CD14-positive monocyte (primary cell): ENCODE measurements at regions not wholly inside any gene's neighbourhood (a gene's known extent, or its start where the extent isn't known, plus 50 kb on each side); places are given as distances from the start of the nearest gene placed in this dataset.

Experiments used
- DNase-seq, 3 donors: peaks; one replicate each; pipeline ENCODE4 v3.0.0-alpha.2; 2011 to 2022
- H2AFZ ChIP-seq: 2 replicates; pipeline ENCODE4 v1.6.0; 2012; ENCODE audit warnings: mild to moderate bottlenecking, low read depth, low read length, inconsistent platforms; ENCODE audit not compliant: insufficient read depth, poor library complexity, severe bottlenecking
- H3K27ac ChIP-seq, 2 donors: 1 replicate in 1 of 2; 2 replicates in 1 of 2; pipeline ENCODE4 v1.5.1; 2012 to 2013; ENCODE audit warnings: low read length in 2 of 2, control low read depth in 1 of 2, inconsistent platforms in 1 of 2, low read depth in 1 of 2, mild to moderate bottlenecking in 1 of 2
- H3K27me3 ChIP-seq, 2 donors: one replicate each; pipeline versions ENCODE4 v1.6.0 to v1.6.1; 2011 to 2013; ENCODE audit warnings: low read length in 2 of 2; ENCODE audit not compliant: control insufficient read depth in 2 of 2, insufficient read depth in 2 of 2
- H3K36me3 ChIP-seq, 2 donors: replicated peaks in 1 of 2; 1 replicate in 1 of 2; 2 replicates in 1 of 2; pipeline versions ENCODE4 v1.5.1 to v1.6.1; 2012 to 2013; ENCODE audit warnings: low read length in 2 of 2, control low read depth in 1 of 2, inconsistent platforms in 1 of 2, mild to moderate bottlenecking in 1 of 2; ENCODE audit not compliant: insufficient read depth in 2 of 2, control insufficient read depth in 1 of 2
- H3K4me1 ChIP-seq, 2 donors: 1 replicate in 1 of 2; 2 replicates in 1 of 2; pipeline versions ENCODE4 v1.5.1 to v1.6.1; 2012 to 2013; ENCODE audit warnings: low read length in 2 of 2, control low read depth in 1 of 2, inconsistent platforms in 1 of 2, mild to moderate bottlenecking in 1 of 2, moderate library complexity in 1 of 2; ENCODE audit not compliant: insufficient read depth in 2 of 2, control insufficient read depth in 1 of 2
- H3K4me2 ChIP-seq: replicated peaks from 2 replicates; pipeline ENCODE3; 2012; ENCODE audit warnings: low read length, moderate library complexity, mild to moderate bottlenecking; ENCODE audit not compliant: poor library complexity, severe bottlenecking; ENCODE audit errors: extremely low read depth
- H3K4me3 ChIP-seq, 3 experiments: fragments of 200-600 bp in 1 of 3; sonication (generic) in 1 of 3; replicated peaks in 1 of 3; 1 replicate in 2 of 3; 2 replicates in 1 of 3; pipeline ENCODE4 v1.5.1; 2011 to 2013; ENCODE audit warnings: low read length in 3 of 3, mild to moderate bottlenecking in 3 of 3, control low read depth in 2 of 3, low read depth in 2 of 3, inconsistent platforms in 1 of 3, moderate library complexity in 1 of 3
- H3K79me2 ChIP-seq: 2 replicates; pipeline ENCODE4 v1.6.0; 2012; ENCODE audit warnings: mild to moderate bottlenecking, control low read depth, inconsistent platforms, low read length, moderate library complexity; ENCODE audit not compliant: insufficient read depth
- H3K9ac ChIP-seq: 2 replicates; pipeline ENCODE4 v1.6.0; 2017; ENCODE audit warnings: low read length, mild to moderate bottlenecking; ENCODE audit not compliant: insufficient read depth, poor library complexity, severe bottlenecking
- H3K9me3 ChIP-seq, 2 donors: replicated peaks in 1 of 2; 1 replicate in 1 of 2; 2 replicates in 1 of 2; pipeline versions ENCODE4 v1.5.1 to v1.6.1; 2012 to 2013; ENCODE audit warnings: low read length in 2 of 2, control low read depth in 1 of 2; ENCODE audit not compliant: control insufficient read depth in 1 of 2, insufficient read depth in 1 of 2
- H4K20me1 ChIP-seq: 2 replicates; pipeline ENCODE4 v1.6.0; 2012; ENCODE audit warnings: mild to moderate bottlenecking, low read length, control low read depth, moderate library complexity; ENCODE audit not compliant: insufficient read depth
- H3K27ac Mint-ChIP-seq, 7 donors: one replicate each; pipeline ENCODE4 v1.8.0; 2020; ENCODE audit warnings: mild to moderate bottlenecking in 7 of 7, mixed read lengths in 7 of 7, moderate library complexity in 6 of 7, inconsistent platforms in 2 of 7
- H3K27me3 Mint-ChIP-seq, 3 donors: one replicate each; pipeline ENCODE4 v1.8.0; 2021 to 2022; ENCODE audit warnings: low read depth in 3 of 3, mild to moderate bottlenecking in 3 of 3, mixed read lengths in 3 of 3, moderate library complexity in 3 of 3, inconsistent platforms in 1 of 3
- H3K36me3 Mint-ChIP-seq, 2 donors: one replicate each; pipeline ENCODE4 v1.8.0; 2020; ENCODE audit warnings: mixed read lengths in 2 of 2, inconsistent platforms in 1 of 2, mild to moderate bottlenecking in 1 of 2
- H3K4me1 Mint-ChIP-seq: one replicate; pipeline ENCODE4 v1.8.0; 2020; ENCODE audit warnings: mild to moderate bottlenecking, mixed read lengths
- H3K4me3 Mint-ChIP-seq, 2 donors: one replicate each; pipeline ENCODE4 v1.8.0; 2020; ENCODE audit warnings: mild to moderate bottlenecking in 2 of 2, mixed read lengths in 2 of 2, moderate library complexity in 1 of 2
- H3K9me3 Mint-ChIP-seq, 7 donors: one replicate each; pipeline ENCODE4 v1.8.0; 2020 to 2022; ENCODE audit warnings: mixed read lengths in 7 of 7, mild to moderate bottlenecking in 6 of 7, moderate library complexity in 6 of 7, inconsistent platforms in 2 of 7
- CTCF ChIP-seq: fragments of 200-600 bp; IDR thresholded peaks from one replicate; pipeline ENCODE4 v1.8.0; 2022; ENCODE audit warnings: antibody characterized with exemption, mild to moderate bottlenecking
- WGBS: methylation state at CpG from one replicate; pipeline ENCODE4 v1.1.5; 2013; ENCODE audit warnings: missing lambda C conversion rate; ENCODE audit not compliant: insufficient coverage; 5-methylcytosine and 5-hydroxymethylcytosine counted together
- intact Hi-C, 2 donors: fragments of 100-400 bp; cut with micrococcal nuclease; formaldehyde crosslinking; loops; one replicate each; pipeline versions ENCODE4 v1.15.0 to v1.15.1; 2023

GRCh38 chr4:10305816-10306215, 151.4 kb downstream of the ZNF518B start:
- Mint-ChIP-seq H3K4me1 (no peaks in the 10 kb centered on the region), H3K27me3 (peaks cover 0 to 3% (median 1%) of the 10 kb centered on the region in 3 donors), H3K36me3 (no peaks in the 10 kb centered on the region), H3K27ac (no peak overlapping the region), H3K4me3 (no peak overlapping the region), H3K9me3 (peaks cover 0 to 1% (median 0%) of the 10 kb centered on the region in 7 donors)
- Histone ChIP-seq H3K4me1 (no peaks in the 10 kb centered on the region), H3K4me3 (no peak overlapping the region), H4K20me1 (no peaks in the 10 kb centered on the region), H3K79me2 (no peaks in the 10 kb centered on the region), H3K36me3 (no peaks in the 10 kb centered on the region), H3K27ac (no peak overlapping the region), H3K27me3 (no peaks in the 10 kb centered on the region), H3K9ac (no peak overlapping the region), H3K4me2 (no peak overlapping the region), H2AFZ (no peak overlapping the region), H3K9me3 (no peaks in the 10 kb centered on the region)
- TF ChIP-seq CTCF: no peak
- no peak for DNase-seq
- intact Hi-C loops: no loop called here

GRCh38 chr4:10303291-10303690, 153.9 kb downstream of the ZNF518B start:
- Histone ChIP-seq H3K27ac (no peak overlapping the region), H4K20me1 (no peaks in the 10 kb centered on the region), H3K9me3 (no peaks in the 10 kb centered on the region), H3K4me1 (no peaks in the 10 kb centered on the region), H3K4me3 (no peak overlapping the region), H3K9ac (no peak overlapping the region), H3K4me2 (no peak overlapping the region), H3K36me3 (no peaks in the 10 kb centered on the region), H3K27me3 (no peaks in the 10 kb centered on the region), H3K79me2 (no peaks in the 10 kb centered on the region), H2AFZ (no peak overlapping the region)
- H3K36me3 Mint-ChIP-seq: no peaks in the 10 kb centered on the region
- H3K27ac Mint-ChIP-seq: no peak overlapping the region
- intact Hi-C loops: no loop called here
- DNase-seq: no peak
- no peaks in the 10 kb centered on the region for H3K4me1 Mint-ChIP-seq
- H3K27me3 Mint-ChIP-seq: peaks cover 0 to 3% (median 1%) of the 10 kb centered on the region in 3 donors
- no peak overlapping the region for H3K4me3 Mint-ChIP-seq
- TF ChIP-seq CTCF: no peak
- peaks cover 0 to 1% (median 0%) of the 10 kb centered on the region in 7 donors for H3K9me3 Mint-ChIP-seq
- WGBS: 96% methylated on average over 4 of the region's 4 CpGs
